ENCODE measurements at regions not wholly inside any gene's neighbourhood (a gene's known extent, or its start where the extent isn't known, plus 50 kb on each side); places are given as distances from the start of the nearest gene placed in this dataset.

- Histone ChIP-seq H3K9me3 (ENCODE audit: insufficient read depth, low read length) (no peaks in the 10 kb centered on the region), H3K4me3 (ENCODE audit: insufficient read length, low read depth) (no peak overlapping the region), H3K4me1 (ENCODE audit: insufficient read depth, insufficient read length) (no peaks in the 10 kb centered on the region), H3K36me3 (ENCODE audit: insufficient read depth, insufficient read length, low read length) (no peaks in the 10 kb centered on the region), H3K9ac (ENCODE audit: insufficient read length, low read depth) (no peak overlapping the region), H3K27me3 (ENCODE audit: insufficient read depth, insufficient read length) (no peaks in the 10 kb centered on the region)
- no peak for DNase-seq (ENCODE audit: low read depth, low spot score)
- TF ChIP-seq YY1 (IDR thresholded peaks at IDR 0.05; ENCODE audit: insufficient read depth, insufficient read length) (no peak), ZNF274 (IDR thresholded peaks at IDR 0.05; ENCODE audit: low read depth, low read length) (no peak), SUZ12 (IDR thresholded peaks at IDR 0.05; ENCODE audit: extremely low read depth, insufficient read depth, insufficient read length) (no peak)
Observed at GRCh38 chr3:23696842-23697241, 108.9 kb upstream of the UBE2E1 start.

GRCh38 chr3:23697416-23697815, 108.3 kb upstream of the UBE2E1 start:
- H3K4me1 ChIP-seq (ENCODE audit: insufficient read depth, insufficient read length), result no peaks in the 10 kb centered on the region
- no peak for DNase-seq (ENCODE audit: low read depth, low spot score)
- TF ChIP-seq ZNF274 (IDR thresholded peaks at IDR 0.05; ENCODE audit: low read depth, low read length) (no peak), SUZ12 (IDR thresholded peaks at IDR 0.05; ENCODE audit: extremely low read depth, insufficient read depth, insufficient read length) (no peak), YY1 (IDR thresholded peaks at IDR 0.05; ENCODE audit: insufficient read depth, insufficient read length) (no peak)
- H3K9me3 ChIP-seq (ENCODE audit: insufficient read depth, low read length), result no peaks in the 10 kb centered on the region
- no peaks in the 10 kb centered on the region for H3K36me3 ChIP-seq (ENCODE audit: insufficient read depth, insufficient read length, low read length)
- H3K27me3 ChIP-seq (ENCODE audit: insufficient read depth, insufficient read length), result no peaks in the 10 kb centered on the region
- H3K9ac ChIP-seq (ENCODE audit: insufficient read length, low read depth), result no peak overlapping the region
- H3K4me3 ChIP-seq (ENCODE audit: insufficient read length, low read depth), result no peak overlapping the region

- no peaks in the 10 kb centered on the region for H3K27me3 ChIP-seq (ENCODE audit: insufficient read depth, insufficient read length)
Observed at GRCh38 chr3:23698652-23699313, 107.0 kb upstream of the UBE2E1 start.

GRCh38 chr3:23700616-23701015, 105.1 kb upstream of the UBE2E1 start:
- DNase-seq (ENCODE audit: low read depth, low spot score), result no peak
- TF ChIP-seq ZNF274 (IDR thresholded peaks at IDR 0.05; ENCODE audit: low read depth, low read length) (no peak), YY1 (IDR thresholded peaks at IDR 0.05; ENCODE audit: insufficient read depth, insufficient read length) (no peak), SUZ12 (IDR thresholded peaks at IDR 0.05; ENCODE audit: extremely low read depth, insufficient read depth, insufficient read length) (no peak)
- Histone ChIP-seq H3K9ac (ENCODE audit: insufficient read length, low read depth) (no peak overlapping the region), H3K36me3 (ENCODE audit: insufficient read depth, insufficient read length, low read length) (no peaks in the 10 kb centered on the region), H3K4me1 (ENCODE audit: insufficient read depth, insufficient read length) (no peaks in the 10 kb centered on the region), H3K27me3 (ENCODE audit: insufficient read depth, insufficient read length) (no peaks in the 10 kb centered on the region), H3K9me3 (ENCODE audit: insufficient read depth, low read length) (no peaks in the 10 kb centered on the region), H3K4me3 (ENCODE audit: insufficient read length, low read depth) (no peak overlapping the region)

More at GRCh38 chr3:23698652-23699313, 107.0 kb upstream of the UBE2E1 start:
- H3K4me1 ChIP-seq (ENCODE audit: insufficient read depth, insufficient read length), result no peaks in the 10 kb centered on the region
- DNase-seq (ENCODE audit: low read depth, low spot score), result no peak
- H3K36me3 ChIP-seq (ENCODE audit: insufficient read depth, insufficient read length, low read length), result no peaks in the 10 kb centered on the region
- no peak for TF ChIP-seq SUZ12 (IDR thresholded peaks at IDR 0.05; ENCODE audit: extremely low read depth, insufficient read depth, insufficient read length)
- H3K9me3 ChIP-seq (ENCODE audit: insufficient read depth, low read length), result no peaks in the 10 kb centered on the region
- H3K4me3 ChIP-seq (ENCODE audit: insufficient read length, low read depth), result no peak overlapping the region
- H3K9ac ChIP-seq (ENCODE audit: insufficient read length, low read depth), result no peak overlapping the region

GRCh38 chr3:23701716-23702597, 103.8 kb upstream of the UBE2E1 start:
- TF ChIP-seq ZNF274 (IDR thresholded peaks at IDR 0.05; ENCODE audit: low read depth, low read length) (no peak), YY1 (IDR thresholded peaks at IDR 0.05; ENCODE audit: insufficient read depth, insufficient read length) (no peak), SUZ12 (IDR thresholded peaks at IDR 0.05; ENCODE audit: extremely low read depth, insufficient read depth, insufficient read length) (no peak)
- H3K36me3 ChIP-seq (ENCODE audit: insufficient read depth, insufficient read length, low read length), result no peaks in the 10 kb centered on the region
- H3K4me3 ChIP-seq (ENCODE audit: insufficient read length, low read depth), result no peak overlapping the region
- DNase-seq (ENCODE audit: low read depth, low spot score), result peak; percentile 80
- no peak overlapping the region for H3K9ac ChIP-seq (ENCODE audit: insufficient read length, low read depth)
- no peaks in the 10 kb centered on the region for H3K27me3 ChIP-seq (ENCODE audit: insufficient read depth, insufficient read length)
- H3K4me1 ChIP-seq (ENCODE audit: insufficient read depth, insufficient read length), result no peaks in the 10 kb centered on the region
- H3K9me3 ChIP-seq (ENCODE audit: insufficient read depth, low read length), result no peaks in the 10 kb centered on the region

- DNase-seq (ENCODE audit: low read depth, low spot score), result no peak
- TF ChIP-seq SUZ12 (IDR thresholded peaks at IDR 0.05; ENCODE audit: extremely low read depth, insufficient read depth, insufficient read length) (no peak), YY1 (IDR thresholded peaks at IDR 0.05; ENCODE audit: insufficient read depth, insufficient read length) (no peak), ZNF274 (IDR thresholded peaks at IDR 0.05; ENCODE audit: low read depth, low read length) (no peak)
- H3K27me3 ChIP-seq (ENCODE audit: insufficient read depth, insufficient read length), result no peaks in the 10 kb centered on the region
- H3K9me3 ChIP-seq (ENCODE audit: insufficient read depth, low read length), result no peaks in the 10 kb centered on the region
- H3K9ac ChIP-seq (ENCODE audit: insufficient read length, low read depth), result no peak overlapping the region
- H3K4me3 ChIP-seq (ENCODE audit: insufficient read length, low read depth), result no peak overlapping the region
- H3K36me3 ChIP-seq (ENCODE audit: insufficient read depth, insufficient read length, low read length), result no peaks in the 10 kb centered on the region
- H3K4me1 ChIP-seq (ENCODE audit: insufficient read depth, insufficient read length), result no peaks in the 10 kb centered on the region
Observed at GRCh38 chr3:23704298-23704697, 101.5 kb upstream of the UBE2E1 start.

DNA sequence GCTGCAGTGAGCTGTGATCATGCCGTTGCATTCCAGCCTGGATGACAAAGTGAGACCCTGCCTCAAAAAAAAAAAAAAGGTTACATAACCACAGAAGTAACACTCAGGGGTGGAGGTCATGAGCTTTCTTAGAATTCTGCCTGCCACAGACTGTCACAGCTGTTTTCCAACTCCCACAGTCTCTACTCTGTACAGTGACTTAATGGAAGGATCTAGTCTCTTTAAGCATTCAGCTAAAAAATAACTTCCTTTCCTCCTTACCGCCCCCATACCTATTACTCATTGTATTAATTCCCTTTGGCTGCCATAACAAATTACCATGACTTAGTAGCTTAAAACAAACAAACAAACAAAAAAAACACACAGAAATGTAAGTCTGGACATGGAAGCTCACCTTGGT, 99.6 kb upstream of the UBE2E1 start:
- no peak overlapping the region for H3K4me3 ChIP-seq (ENCODE audit: insufficient read length, low read depth)
- no peaks in the 10 kb centered on the region for H3K9me3 ChIP-seq (ENCODE audit: insufficient read depth, low read length)
- TF ChIP-seq ZNF274 (IDR thresholded peaks at IDR 0.05; ENCODE audit: low read depth, low read length), result no peak
- no peak for TF ChIP-seq SUZ12 (IDR thresholded peaks at IDR 0.05; ENCODE audit: extremely low read depth, insufficient read depth, insufficient read length)
- no peaks in the 10 kb centered on the region for H3K27me3 ChIP-seq (ENCODE audit: insufficient read depth, insufficient read length)
- H3K9ac ChIP-seq (ENCODE audit: insufficient read length, low read depth), result no peak overlapping the region
- no peaks in the 10 kb centered on the region for H3K36me3 ChIP-seq (ENCODE audit: insufficient read depth, insufficient read length, low read length)
- H3K4me1 ChIP-seq (ENCODE audit: insufficient read depth, insufficient read length), result no peaks in the 10 kb centered on the region
- no peak for DNase-seq (ENCODE audit: low read depth, low spot score)

All from NT2/D1 (cell line).